H1 (cell line): ENCODE measurements at regions not wholly inside any gene's neighbourhood (a gene's known extent, or its start where the extent isn't known, plus 50 kb on each side); places are given as distances from the start of the nearest gene placed in this dataset.

Source experiments
- CTCF ChIA-PET: fragments of 300-600 bp; sonication (Branson Sonifier 250); formaldehyde crosslinking; loops from one replicate; lab custom pipeline; 2021; ENCODE audit not compliant: partially characterized antibody; lab: Charles Lee
- POLR2A ChIA-PET: fragments of 300-600 bp; sonication (Branson Sonifier 250); formaldehyde crosslinking; loops from one replicate; lab custom pipeline; 2021; ENCODE audit warnings: inconsistent platforms; ENCODE audit not compliant: partially characterized antibody; lab: Charles Lee
- DNase-seq, 2 experiments: peaks; one replicate each; pipeline versions ENCODE4 v3.0.0 to v3.0.0-alpha.2; 2010 to 2022; ENCODE audit warnings: low spot score in 2 of 2, low read depth in 1 of 2, mixed read lengths in 1 of 2
- FAIRE-seq: peaks from 2 replicates; lab custom pipeline; 2011; peaks lifted over from hg19 to GRCh38; lab: Jason Lieb, UNC
- H2AFZ ChIP-seq: 2 replicates; pipeline ENCODE4 v1.8.1; 2012; ENCODE audit warnings: low read length, inconsistent platforms
- H2AK5ac ChIP-seq: 2 replicates; pipeline ENCODE4 v1.6.1; 2013; ENCODE audit warnings: low read depth, low read length
- H2BK120ac ChIP-seq: replicated peaks from 2 replicates; pipeline ENCODE3; 2013; ENCODE audit warnings: low read depth, low read length, inconsistent platforms
- H2BK12ac ChIP-seq: 2 replicates; pipeline ENCODE4 v1.6.1; 2013; ENCODE audit warnings: low read depth, low read length
- H2BK15ac ChIP-seq: 2 replicates; pipeline ENCODE4 v1.6.1; 2013; ENCODE audit warnings: low read length
- H2BK20ac ChIP-seq: 2 replicates; pipeline ENCODE4 v1.6.1; 2013; ENCODE audit warnings: low read length
- H2BK5ac ChIP-seq: 2 replicates; pipeline ENCODE4 v1.6.1; 2013; ENCODE audit warnings: low read depth, low read length
- H3K14ac ChIP-seq: 2 replicates; pipeline ENCODE4 v1.6.1; 2013; ENCODE audit warnings: inconsistent platforms; ENCODE audit not compliant: insufficient read length
- H3K18ac ChIP-seq: 2 replicates; pipeline ENCODE4 v1.6.1; 2013; ENCODE audit warnings: low read length; ENCODE audit errors: extremely low read depth
- H3K23ac ChIP-seq: 2 replicates; pipeline ENCODE4 v1.6.1; 2013; ENCODE audit warnings: inconsistent platforms; ENCODE audit not compliant: insufficient read length
- H3K23me2 ChIP-seq: 2 replicates; pipeline ENCODE4 v1.6.1; 2013; ENCODE audit warnings: low read depth, low read length
- H3K27ac ChIP-seq: 2 replicates; pipeline ENCODE4 v1.6.1; 2011; ENCODE audit warnings: low read depth, low read length, inconsistent platforms
- H3K27me3 ChIP-seq, 4 experiments: replicated peaks in 1 of 4; 1 replicate in 1 of 4; 2 replicates in 3 of 4; pipeline versions ENCODE4 v1.6.1 to v1.8.1; 2011 to 2013; ENCODE audit warnings: low read length in 3 of 4, mild to moderate bottlenecking in 3 of 4, inconsistent platforms in 2 of 4, mixed read lengths in 2 of 4, moderate library complexity in 1 of 4; ENCODE audit not compliant: control insufficient read depth in 3 of 4, insufficient read depth in 3 of 4; ENCODE audit errors: extremely low read depth in 1 of 4
- H3K36me3 ChIP-seq, 4 experiments: 2 replicates each; pipeline versions ENCODE4 v1.6.1 to v1.8.1; 2011 to 2013; ENCODE audit warnings: mild to moderate bottlenecking in 4 of 4, low read length in 3 of 4, moderate library complexity in 2 of 4, control low read depth in 1 of 4, inconsistent platforms in 1 of 4; ENCODE audit not compliant: insufficient read depth in 4 of 4, control insufficient read depth in 2 of 4
- H3K4ac ChIP-seq: replicated peaks from 2 replicates; pipeline ENCODE3; 2013; ENCODE audit warnings: low read length, low read depth, mixed read lengths, inconsistent platforms; ENCODE audit not compliant: insufficient read length
- H3K4me1 ChIP-seq, 4 experiments: replicated peaks in 1 of 4; 1 replicate in 1 of 4; 2 replicates in 3 of 4; pipeline versions ENCODE4 v1.6.1 to v1.8.1; 2011 to 2013; ENCODE audit warnings: low read length in 3 of 4, inconsistent platforms in 2 of 4, mixed read lengths in 1 of 4; ENCODE audit not compliant: insufficient read depth in 4 of 4, control insufficient read depth in 3 of 4
- H3K4me2 ChIP-seq, 2 experiments: 2 replicates each; pipeline versions ENCODE4 v1.6.1 to v1.8.1; 2011 to 2013; ENCODE audit warnings: low read depth in 2 of 2, low read length in 2 of 2, control low read depth in 1 of 2, inconsistent platforms in 1 of 2, mild to moderate bottlenecking in 1 of 2; ENCODE audit not compliant: insufficient read depth in 1 of 2
- H3K4me3 ChIP-seq, 4 experiments: fragments of 200-600, 300-600 bp in 1 of 4; sonication (generic), shearing (Covaris generic), sonication (Bioruptor Twin) in 1 of 4; 2 replicates each; pipeline versions ENCODE4 v1.5.1 to v1.8.1; 2011 to 2016; ENCODE audit warnings: low read length in 4 of 4, low read depth in 3 of 4, control low read depth in 2 of 4, inconsistent platforms in 2 of 4, mild to moderate bottlenecking in 2 of 4, mixed read lengths in 1 of 4, moderate library complexity in 1 of 4; ENCODE audit not compliant: insufficient read depth in 2 of 4; ENCODE audit errors: extremely low read depth in 1 of 4
- H3K56ac ChIP-seq: replicated peaks from 2 replicates; pipeline ENCODE3; 2013; ENCODE audit warnings: low read depth, mild to moderate bottlenecking, mixed read lengths, low read length, inconsistent platforms; ENCODE audit not compliant: insufficient read length
- H3K79me1 ChIP-seq: 2 replicates; pipeline ENCODE4 v1.6.1; 2013; ENCODE audit warnings: low read depth, low read length, control low read depth
- H3K79me2 ChIP-seq, 2 experiments: 2 replicates each; pipeline versions ENCODE4 v1.6.1 to v1.8.1; 2012 to 2013; ENCODE audit warnings: low read length in 2 of 2, mild to moderate bottlenecking in 2 of 2, inconsistent platforms in 1 of 2; ENCODE audit not compliant: insufficient read depth in 2 of 2, control insufficient read depth in 1 of 2
- H3K9ac ChIP-seq, 4 experiments: replicated peaks in 1 of 4; 1 replicate in 1 of 4; 2 replicates in 3 of 4; pipeline versions ENCODE4 v1.6.1 to v1.8.1; 2011 to 2013; ENCODE audit warnings: low read depth in 3 of 4, low read length in 3 of 4, control low read depth in 2 of 4, mild to moderate bottlenecking in 2 of 4, moderate library complexity in 2 of 4, inconsistent platforms in 1 of 4; ENCODE audit errors: extremely low read depth in 1 of 4
- H3K9me3 ChIP-seq, 2 experiments: 2 replicates each; pipeline versions ENCODE4 v1.6.1 to v1.8.1; 2012 to 2013; ENCODE audit warnings: mild to moderate bottlenecking in 2 of 2, moderate library complexity in 2 of 2, control low read depth in 1 of 2, inconsistent platforms in 1 of 2, low read depth in 1 of 2, low read length in 1 of 2, mixed read lengths in 1 of 2; ENCODE audit not compliant: insufficient read depth in 2 of 2
- H4K20me1 ChIP-seq, 2 experiments: replicated peaks in 1 of 2; 2 replicates each; pipeline versions ENCODE3 to v1.8.1; 2011 to 2013; ENCODE audit warnings: inconsistent platforms in 2 of 2, low read length in 2 of 2, mild to moderate bottlenecking in 1 of 2; ENCODE audit not compliant: insufficient read depth in 2 of 2, control insufficient read depth in 1 of 2
- H4K5ac ChIP-seq: 2 replicates; pipeline ENCODE4 v1.6.1; 2013; ENCODE audit warnings: low read length, low read depth, mixed read lengths, inconsistent platforms; ENCODE audit not compliant: insufficient read length
- H4K8ac ChIP-seq: 2 replicates; pipeline ENCODE4 v1.8.0; 2013; ENCODE audit warnings: mild to moderate bottlenecking, moderate library complexity, low read length, inconsistent platforms; ENCODE audit not compliant: insufficient read depth; ENCODE audit errors: extremely low read depth
- H4K91ac ChIP-seq: replicated peaks from 2 replicates; pipeline ENCODE3; 2013; ENCODE audit warnings: low read length, mixed read lengths, inconsistent platforms; ENCODE audit not compliant: insufficient read length
- MAFK ChIP-seq: IDR thresholded peaks from 2 replicates; pipeline ENCODE4 v1.6.1; 2012; ENCODE audit warnings: low read depth, mild to moderate bottlenecking, improper control_type of control experiment, low read length
- RBBP5 ChIP-seq: IDR thresholded peaks from 2 replicates; pipeline ENCODE4 v1.7.1; 2012; ENCODE audit warnings: low read depth, mild to moderate bottlenecking, inconsistent platforms, low read length, moderate library complexity, borderline replicate concordance

GRCh38 chr3:145307272-145307671 is 853.7 kb downstream of the PLOD2 start:
- no peaks in the 10 kb centered on the region for H3K36me3 ChIP-seq
- no peaks in the 10 kb centered on the region for H3K4me1 ChIP-seq
- no peaks in the 10 kb centered on the region for H3K23me2 ChIP-seq
- H4K8ac ChIP-seq = no peak overlapping the region
- H2BK20ac ChIP-seq = no peak overlapping the region
- no peak overlapping the region for H2BK12ac ChIP-seq
- H3K14ac ChIP-seq = no peak overlapping the region
- no peak for DNase-seq
- H3K9ac ChIP-seq = no peak overlapping the region
- H2AFZ ChIP-seq = no peak overlapping the region
- no peak for FAIRE-seq
- no peaks in the 10 kb centered on the region for H3K9me3 ChIP-seq
- ChIA-PET POLR2A (no interaction called here), CTCF (no interaction called here)
- H3K23ac ChIP-seq = no peak overlapping the region
- H3K79me1 ChIP-seq = no peaks in the 10 kb centered on the region
- no peak overlapping the region for H3K56ac ChIP-seq
- no peaks in the 10 kb centered on the region for H3K27me3 ChIP-seq
- no peaks in the 10 kb centered on the region for H4K20me1 ChIP-seq
- H4K91ac ChIP-seq = no peak overlapping the region
- H3K27ac ChIP-seq = no peak overlapping the region
- no peak overlapping the region for H3K4me3 ChIP-seq
- no peak overlapping the region for H3K4ac ChIP-seq
- H3K18ac ChIP-seq = no peak overlapping the region
- H2BK15ac ChIP-seq = no peak overlapping the region
- H2BK120ac ChIP-seq = no peak overlapping the region
- TF ChIP-seq RBBP5 = no peak
- TF ChIP-seq MAFK = peak; percentile 71
- no peaks in the 10 kb centered on the region for H3K79me2 ChIP-seq
- H2BK5ac ChIP-seq = no peak overlapping the region
- H3K4me2 ChIP-seq = no peak overlapping the region
- H4K5ac ChIP-seq = no peak overlapping the region
- no peak overlapping the region for H2AK5ac ChIP-seq
